ENCODE measurements at regions not wholly inside any gene's neighbourhood (a gene's known extent, or its start where the extent isn't known, plus 50 kb on each side); places are given as distances from the start of the nearest gene placed in this dataset.

DNA sequence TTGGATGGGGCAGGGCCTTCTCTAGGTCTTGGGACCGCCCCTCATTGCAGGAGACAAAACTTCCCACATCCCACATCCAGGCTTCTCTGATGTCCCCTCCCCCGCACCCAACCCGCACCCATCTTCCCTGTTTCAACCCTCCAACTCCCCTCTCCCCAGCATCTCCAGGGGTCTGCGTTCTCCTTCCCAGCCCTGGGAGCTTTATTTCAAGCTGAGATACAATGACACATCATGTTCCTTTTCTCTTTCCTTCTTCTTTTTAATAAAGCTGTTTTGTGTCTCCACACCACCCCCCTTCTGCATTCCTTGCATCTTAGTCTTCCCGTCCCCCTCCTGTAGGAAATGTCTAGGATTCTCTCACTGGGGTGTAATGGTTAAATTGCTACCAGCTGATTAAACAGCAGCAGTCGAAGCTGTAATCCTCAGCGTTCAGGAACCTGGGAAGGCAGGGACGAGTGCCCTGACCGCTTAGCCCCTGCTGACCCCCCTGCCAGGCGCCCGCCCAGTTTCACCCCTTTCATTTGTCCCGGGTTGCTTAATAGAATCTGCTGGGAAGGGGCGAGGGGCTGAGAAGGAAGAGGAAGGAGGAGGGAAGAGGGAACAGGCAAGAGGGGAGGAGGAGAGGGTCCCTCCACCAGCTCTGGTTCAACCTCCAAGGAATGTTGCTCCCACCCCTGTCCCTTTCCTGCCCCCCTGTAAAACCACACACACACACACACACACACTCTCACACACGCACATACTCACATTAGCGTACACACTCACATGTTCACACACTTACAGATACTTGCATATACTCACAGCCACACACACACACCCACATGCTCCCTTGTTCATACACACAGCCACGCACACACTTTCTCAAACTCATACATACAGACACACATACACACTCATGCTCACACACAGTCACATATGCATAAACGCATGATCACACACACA, 104.5 kb upstream of the MED13L start:
- DNase-seq (ENCODE audit: low read depth): no peak

DNA sequence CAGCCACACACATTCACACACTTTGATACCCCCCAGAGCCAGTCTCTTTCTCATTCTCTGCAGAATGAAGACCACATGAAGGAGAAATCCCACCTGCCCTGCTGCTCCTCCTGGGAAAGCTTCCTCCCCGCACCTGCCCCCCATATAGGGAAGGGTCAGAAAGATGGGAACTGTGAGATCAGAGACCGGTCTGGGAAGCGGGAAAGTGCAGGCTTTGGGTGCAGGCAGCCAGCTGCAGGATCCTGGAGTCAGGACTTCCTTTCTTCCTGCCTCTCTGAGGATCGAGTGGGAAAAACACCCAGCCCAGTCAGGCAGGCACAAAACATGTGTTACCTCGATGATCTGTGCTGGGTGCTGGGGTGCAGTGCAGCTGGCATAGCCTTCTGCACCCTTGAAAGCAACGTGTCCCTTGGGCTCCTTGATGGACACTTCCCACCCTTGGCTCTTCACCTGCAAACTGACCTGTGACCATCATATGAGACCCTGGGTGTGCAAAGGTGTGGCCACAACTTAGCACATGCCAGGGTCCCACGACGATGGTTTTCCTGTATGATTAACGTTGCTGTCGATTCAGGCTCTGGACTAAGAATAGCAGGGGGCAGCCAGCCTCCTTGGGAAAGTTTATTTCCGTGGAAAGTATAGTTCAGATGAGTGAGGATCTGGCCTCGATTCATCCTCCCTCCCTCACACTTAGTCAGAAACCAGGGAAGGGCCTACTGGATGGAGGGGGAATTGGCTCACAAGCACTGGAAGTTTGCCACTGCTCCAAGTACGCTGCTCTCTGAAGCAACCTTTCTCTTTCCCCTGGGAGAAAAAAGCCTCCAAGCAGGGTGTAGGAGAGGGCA, 105.4 kb upstream of the MED13L start:
- no peak for DNase-seq (ENCODE audit: low read depth)

DNA sequence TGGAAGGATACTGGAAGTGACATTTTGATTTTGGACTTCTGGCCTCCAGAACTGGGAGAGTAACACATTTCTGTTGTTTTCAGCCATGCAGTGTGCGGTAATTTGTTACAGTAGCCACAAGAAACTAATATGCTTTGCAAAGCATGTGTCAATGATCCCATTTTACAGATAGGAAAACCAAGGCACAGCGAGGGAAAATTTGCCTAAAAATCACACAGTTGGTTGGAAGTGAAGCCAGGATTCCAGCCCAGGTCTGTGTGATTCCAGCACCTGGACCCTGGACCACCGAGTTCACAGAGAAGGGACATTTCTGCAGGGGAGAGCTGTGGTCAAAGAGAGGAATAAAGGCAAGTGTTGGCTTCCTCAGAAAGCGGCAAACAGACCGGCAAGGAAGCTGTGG, 106.7 kb upstream of the MED13L start:
- no peak for DNase-seq (ENCODE audit: low read depth)

DNA sequence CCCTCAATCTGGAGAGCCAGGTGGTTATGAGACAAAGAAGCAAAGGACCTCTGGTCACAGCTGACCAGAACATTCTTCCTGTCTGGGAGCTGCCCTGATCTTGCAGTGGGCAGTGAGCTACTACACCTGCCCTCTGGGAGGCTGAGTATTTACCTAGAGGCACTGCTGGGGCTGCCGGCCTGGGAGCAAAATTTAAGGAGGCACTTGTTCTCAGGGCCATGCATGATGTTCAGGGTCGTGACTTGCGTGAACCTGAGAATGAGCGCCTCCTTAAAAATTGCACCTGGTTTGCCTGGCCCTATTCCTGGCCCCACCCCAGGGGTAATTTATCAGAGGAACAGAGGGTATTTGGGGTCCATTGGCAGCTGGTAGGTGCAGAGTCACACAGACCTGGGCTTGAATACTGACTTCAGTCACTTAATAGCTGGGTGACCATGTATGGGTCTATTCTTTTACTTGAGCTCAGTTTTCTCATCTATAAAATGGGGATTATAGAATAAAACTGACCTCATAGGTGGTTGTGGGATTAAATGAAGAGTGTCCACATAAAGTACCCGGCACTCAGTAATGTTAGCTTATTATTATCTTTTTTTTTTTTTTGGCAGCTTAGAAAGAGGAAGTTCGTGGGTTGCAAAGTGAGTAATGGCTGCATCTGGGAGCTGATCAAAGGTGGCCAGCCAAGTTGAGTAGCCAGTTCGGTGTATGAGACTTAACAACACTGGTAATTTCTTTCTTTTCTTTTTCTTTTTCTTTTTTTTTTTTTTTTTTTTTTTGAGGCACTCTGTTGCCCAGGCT, 107.4 kb upstream of the MED13L start:
- DNase-seq (ENCODE audit: low read depth): peak; percentile 32

DNA sequence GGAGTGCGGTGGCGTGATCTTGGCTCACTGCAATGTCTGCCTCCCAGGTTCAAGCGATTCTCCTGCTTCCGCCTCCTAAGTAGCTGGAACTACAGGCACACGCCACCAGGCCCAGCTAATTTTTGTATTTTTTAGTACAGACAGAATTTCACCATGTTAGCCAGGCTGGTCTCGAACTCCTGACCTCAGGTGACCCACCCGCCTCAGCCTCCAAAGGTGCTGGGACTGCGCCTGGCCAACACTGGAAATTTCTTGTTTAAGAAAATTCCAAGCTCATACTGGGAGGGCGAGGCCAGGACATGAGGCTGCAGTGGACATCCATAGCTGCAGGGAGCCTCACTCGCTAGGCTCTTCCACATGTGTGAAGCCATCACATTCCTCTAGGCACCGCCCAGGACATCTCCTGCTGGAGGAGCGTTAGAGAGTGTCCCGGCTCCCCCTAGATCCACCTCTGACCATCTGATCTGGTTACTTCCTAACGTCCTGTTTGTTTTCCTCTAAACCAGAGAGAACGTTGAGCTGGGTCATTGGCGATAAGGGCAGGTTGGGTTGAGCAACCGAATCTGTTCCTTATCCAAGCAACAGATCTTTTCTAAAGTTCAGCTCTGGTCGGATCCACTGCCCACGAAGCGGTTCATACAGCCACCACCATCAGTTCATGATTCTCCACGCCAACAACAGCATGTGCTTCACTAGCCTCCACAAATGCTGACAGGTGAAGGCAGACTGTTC, 108.2 kb upstream of the MED13L start:
- peak; percentile 29 for DNase-seq (ENCODE audit: low read depth)

DNA sequence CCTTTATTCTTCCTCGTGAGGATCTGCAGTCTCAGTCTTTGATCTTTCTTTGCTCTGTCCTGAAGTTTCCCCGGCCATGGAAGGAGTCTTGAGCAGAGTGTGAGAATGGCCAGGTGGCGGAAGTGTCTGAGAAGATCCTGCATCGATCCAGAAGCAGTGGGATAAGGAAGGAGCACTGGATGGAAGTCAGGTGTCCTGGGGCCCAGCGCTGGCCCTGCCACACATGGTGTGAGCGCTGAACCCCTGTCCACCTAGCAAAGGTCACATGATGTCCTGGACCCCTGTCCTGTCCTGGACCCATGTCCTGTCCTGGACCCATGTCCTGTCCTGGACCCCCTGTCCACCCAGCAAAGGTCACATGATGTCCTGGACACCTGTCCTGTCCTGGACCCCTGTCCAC, 111.8 kb upstream of the MED13L start:
- DNase-seq (ENCODE audit: low read depth): no peak

DNA sequence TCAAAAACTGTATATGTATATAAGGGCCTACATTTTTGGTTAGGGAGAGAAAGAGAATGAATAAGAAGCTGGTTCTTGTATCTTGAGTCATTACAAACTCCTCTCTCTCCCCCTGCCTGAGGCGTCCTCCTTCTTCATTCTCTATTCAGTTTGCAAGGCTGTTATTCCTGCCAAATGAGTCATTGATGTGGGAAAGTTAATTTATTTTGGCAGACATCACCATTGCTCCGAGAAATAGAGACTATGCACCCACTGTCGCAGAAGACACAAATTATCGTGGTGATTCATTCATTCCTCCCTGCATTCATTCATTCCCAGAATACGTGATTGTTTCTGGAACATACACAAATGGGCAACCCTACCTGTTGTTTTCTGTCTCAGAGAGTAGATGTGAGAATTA, 112.5 kb upstream of the MED13L start:
- no peak for DNase-seq (ENCODE audit: low read depth)

DNA sequence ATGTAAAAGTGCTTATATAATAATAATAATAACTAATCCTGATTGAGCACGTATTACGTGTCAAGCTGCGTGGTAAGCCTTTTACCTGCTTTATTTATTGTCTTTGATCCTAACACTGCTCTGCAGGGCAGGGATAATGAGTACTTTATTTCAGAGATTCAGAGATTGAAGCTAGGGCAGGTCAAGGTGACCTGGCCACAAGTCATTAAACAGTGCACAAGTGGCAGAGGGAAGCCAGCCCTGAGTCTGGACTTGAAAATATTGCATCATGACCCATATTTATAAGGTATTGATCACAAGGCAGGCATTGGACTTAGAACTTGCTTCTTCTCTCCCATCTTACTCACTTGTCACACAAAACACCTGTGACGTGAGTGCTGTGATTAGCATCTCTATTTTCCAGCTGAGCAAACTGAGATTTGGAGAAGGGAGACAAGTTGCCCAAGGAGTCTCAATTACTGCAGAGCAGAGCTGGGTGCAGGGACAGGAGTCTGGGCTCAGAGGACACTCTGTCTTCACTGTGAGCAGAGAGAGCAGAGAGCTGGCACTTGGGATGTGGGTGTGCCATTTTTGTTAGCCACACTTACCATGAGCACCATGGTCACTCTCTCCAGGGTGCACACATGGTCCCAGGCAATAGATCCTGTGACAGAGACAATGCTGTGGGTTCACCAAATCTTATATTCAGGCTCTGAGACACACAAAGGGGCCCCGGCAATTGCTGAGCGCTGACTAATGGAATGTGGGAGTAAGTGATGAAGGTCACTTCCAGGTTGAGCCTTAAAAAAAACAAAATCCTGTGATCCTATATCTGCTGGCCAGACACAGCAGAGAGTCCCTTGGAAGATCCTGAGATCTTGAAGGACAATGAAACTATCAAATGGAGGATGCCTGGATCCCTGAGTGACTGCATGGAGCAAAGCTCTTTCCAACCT, 113.2 kb upstream of the MED13L start:
- DNase-seq (ENCODE audit: low read depth): no peak

DNA sequence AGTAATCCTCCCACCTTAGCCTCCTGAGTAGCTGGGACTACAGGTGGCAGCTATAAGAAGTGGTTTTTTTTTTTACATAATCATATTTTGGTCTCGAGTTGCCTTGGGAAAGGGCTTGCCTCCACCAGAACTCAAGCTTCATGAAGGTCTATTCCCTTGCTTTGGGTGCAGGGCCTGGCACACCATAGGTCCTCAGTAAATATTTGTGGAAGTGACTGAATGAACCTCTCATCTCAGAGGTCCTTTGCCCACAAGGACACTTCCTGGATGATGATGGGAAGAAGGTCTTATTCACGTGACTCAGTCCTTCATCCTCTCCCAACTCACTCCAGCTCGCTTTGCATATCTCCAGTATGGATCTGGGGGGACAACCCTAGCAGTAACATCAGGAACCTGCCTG, 114.0 kb upstream of the MED13L start:
- DNase-seq (ENCODE audit: low read depth): no peak

DNA sequence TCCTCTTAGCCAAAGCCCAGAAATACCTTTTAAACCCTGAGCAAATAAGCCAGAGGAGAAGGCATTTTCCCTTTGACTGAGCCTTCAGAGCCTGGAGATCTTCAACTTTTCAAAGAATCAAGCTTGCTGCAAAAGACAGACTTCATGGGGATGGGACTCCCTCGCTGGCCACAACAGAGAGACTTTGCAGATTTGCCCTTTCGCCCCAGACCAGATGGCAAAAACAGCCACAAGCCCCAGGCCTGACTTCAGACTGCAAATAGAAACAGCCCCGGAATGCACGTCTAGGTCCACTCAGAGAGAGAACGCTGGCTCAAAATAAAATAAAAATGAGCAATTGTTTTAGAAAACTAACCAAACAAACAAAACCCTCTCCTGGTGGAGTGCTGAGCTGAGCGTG, 114.6 kb upstream of the MED13L start:
- DNase-seq (ENCODE audit: low read depth): no peak

DNA sequence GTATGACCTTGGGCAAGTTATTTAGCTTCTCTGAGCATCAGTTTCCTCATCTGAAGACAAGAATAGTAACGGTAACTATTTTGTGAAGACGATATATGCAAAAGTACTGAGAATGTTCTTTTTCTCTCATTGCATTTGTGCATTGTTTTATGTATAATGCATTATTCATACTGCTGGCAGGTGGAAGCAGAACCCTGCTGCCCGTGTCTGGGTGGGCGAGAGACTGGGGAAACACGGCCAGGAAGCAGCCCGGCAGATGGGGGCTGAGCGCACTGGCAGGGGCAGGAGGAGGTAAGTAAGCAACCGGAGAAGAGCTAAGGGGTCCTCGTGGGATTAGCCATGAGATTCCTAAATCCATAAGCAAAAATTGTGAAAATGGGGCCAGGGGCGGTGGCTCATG, 115.8 kb upstream of the MED13L start:
- no peak for DNase-seq (ENCODE audit: low read depth)

DNA sequence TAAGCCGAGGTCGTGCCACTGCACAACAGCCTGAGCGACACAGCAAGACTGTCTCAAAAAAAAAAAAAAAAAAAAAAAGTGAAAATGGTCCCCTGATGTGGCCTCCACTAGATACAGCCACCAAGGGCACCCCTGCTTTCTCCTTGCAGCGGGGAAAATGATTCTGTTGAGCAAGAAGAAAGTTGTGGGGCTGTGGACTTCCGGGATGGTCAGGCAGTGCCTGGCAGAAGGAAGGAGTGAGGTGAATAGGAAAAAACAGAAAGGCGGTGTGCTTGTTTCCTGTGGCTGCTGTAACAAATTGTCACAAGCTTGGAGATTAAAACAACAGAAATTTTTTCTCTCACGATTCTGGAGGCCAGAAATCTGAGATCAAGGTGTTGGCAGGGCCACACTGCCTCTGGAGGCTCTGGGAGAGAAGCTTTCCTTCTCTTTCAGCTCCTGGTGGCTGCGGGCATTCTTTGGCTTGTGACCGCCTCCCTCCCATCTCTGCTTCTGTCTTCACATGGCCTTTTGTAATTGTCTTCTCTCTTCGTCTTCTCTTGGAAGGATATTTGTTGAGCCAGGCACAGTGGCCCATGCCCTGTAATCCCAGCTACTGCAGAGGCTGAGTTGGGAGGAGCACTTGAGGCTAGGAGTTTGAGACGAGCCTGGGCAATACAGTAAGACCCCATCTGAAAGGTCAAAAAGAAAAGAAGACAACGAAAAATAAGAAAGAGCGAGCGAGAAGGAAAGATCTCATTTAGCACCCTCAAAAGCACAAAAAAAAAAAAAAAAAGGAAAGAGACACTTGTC, 116.6 kb upstream of the MED13L start:
- DNase-seq (ENCODE audit: low read depth): no peak

DNA sequence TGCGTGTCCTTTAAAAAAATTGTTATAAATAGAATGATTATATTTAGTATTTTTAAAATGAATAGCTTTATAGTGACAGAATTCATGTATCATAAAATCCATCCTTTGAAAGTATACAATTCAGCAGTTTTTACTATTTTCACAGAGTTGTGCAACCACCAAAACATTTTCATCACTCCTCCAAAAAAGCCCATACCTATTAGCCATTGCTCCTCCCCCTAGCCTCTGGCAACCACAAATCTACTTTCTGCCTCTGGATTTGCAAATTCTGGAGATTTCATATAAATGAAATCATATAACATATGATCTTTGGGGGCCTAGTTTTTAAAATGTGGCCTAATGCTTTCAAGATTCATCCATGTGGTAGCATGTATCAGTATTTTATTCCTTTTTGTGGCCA, 117.9 kb upstream of the MED13L start:
- DNase-seq (ENCODE audit: low read depth): no peak

DNA sequence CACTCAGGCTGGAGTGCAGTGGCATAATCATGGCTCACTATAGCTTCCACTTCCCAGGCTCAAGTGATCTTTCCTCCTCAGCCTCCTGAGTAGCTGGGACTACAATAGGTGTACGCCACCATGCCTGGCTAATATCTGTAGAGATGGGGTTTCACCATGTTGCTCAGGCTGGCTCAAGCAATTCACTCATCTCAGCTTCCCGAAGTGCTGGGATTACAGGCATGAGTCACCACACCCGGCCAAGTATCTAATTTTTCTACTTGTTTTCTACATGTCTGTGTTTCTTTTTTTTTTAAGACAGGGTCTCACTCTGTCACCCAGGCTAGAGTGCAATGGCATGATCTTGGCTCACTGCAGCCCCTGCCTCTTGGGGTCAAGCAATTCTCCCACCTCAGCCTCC, 119.7 kb upstream of the MED13L start:
- DNase-seq (ENCODE audit: low read depth): no peak

DNA sequence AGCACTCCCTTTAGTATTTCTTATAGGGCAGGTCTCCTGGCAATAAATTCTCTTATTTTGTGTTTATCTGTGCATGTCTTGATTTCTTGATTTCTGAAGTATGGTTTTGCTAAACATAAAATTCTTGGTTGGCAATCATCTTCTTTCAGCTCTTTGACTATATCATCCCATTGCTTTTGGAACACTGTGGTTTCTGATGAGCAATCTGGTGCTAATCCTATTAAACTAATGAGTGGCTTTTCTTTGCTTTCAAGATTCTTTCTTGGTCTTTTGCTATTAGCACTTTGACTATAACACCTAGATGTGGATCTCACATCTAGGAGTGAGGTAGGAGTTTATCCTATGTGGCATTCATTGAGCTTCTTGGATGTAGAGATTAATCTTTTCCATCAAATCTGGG, 120.7 kb upstream of the MED13L start:
- DNase-seq (ENCODE audit: low read depth): no peak

DNA sequence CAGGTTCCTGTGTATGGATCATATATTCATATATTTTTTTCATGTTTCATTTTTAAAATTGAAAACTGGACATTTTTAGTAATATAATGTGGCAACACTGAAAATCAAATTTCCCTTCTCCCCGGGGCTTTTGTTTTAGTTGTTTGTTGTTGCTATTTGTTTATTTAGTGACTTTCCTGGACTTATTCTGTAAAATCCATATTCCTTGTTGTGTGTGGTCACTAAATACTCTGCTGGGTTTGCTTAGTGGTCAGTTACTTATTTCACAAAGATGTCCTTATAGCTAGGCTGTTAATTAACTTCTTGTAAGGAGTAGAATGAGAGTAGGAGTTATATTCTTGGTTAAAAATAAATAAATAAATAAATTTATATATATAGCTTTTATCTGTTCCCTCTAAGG, 121.6 kb upstream of the MED13L start:
- no peak for DNase-seq (ENCODE audit: low read depth)

DNA sequence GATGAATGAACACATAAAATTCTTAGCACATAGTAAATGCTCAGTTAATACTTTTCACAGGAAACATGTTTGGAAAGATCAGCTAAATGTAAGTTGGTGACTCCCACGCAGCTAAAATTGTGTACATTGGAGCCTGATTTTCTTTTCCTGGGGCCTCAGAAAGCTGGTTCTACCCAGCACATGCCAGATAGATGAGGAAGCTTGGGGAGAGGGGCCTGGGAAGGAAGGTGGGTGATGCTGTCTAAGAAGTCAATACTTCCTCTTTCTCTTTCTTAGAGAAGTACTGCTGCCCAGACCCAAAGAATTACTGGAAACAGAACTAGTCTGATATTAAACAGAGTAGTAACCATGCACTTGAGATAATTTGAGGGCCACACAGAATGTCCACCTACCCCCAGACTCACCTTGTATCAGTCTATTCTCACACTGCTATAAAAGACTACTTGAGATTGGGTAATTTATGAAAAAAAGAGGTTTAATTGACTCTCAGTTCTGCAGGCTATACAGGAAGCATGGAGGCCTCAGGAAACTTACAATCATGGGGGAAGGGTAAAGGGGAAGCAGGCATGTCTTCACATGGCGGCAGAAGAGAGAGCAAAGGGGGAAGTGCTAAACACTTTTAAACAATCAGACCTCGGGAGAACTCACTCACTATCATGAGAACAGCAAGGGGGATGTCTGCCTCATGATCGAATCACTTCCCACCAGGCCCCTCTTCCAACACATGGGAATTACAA, 123.3 kb upstream of the MED13L start:
- no peak for DNase-seq (ENCODE audit: low read depth)

DNA sequence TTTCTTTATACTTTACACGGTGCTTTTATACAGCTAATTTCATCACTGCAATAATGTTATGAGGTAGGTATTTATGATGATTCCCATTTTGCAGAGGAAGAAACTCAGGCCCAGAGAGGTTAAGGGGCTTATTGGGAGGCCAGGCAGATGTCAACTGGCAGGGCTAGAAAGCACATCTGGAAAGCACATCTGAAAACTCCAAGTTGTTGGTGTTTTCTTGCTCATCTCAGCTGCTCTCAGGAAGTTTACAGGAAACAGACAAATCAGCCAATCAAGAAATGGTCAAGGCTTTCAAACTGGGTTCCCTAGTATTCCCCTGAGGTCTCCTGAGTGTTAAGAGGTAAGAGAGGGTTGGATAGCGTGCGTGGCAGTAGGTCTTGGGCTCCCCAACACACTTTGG, 124.1 kb upstream of the MED13L start:
- DNase-seq (ENCODE audit: low read depth): no peak
